GM12873 (cell line): ENCODE measurements at regions not wholly inside any gene's neighbourhood (a gene's known extent, or its start where the extent isn't known, plus 50 kb on each side); places are given as distances from the start of the nearest gene placed in this dataset.

Source experiments
- CTCF ChIP-seq: IDR thresholded peaks from 2 replicates; pipeline ENCODE4 v1.5.1; 2012; ENCODE audit warnings: low read depth, mild to moderate bottlenecking, moderate library complexity, low read length, control low read depth; ENCODE audit not compliant: insufficient read depth; ENCODE audit errors: missing control alignments

- TF ChIP-seq CTCF, result no peak
Measured at GRCh38 chr12:126193190-126193589, 1128.0 kb downstream of the AACS start.

- no peak for TF ChIP-seq CTCF
Measured at GRCh38 chr12:126196263-126196662, 1131.0 kb downstream of the AACS start.

GRCh38 chr12:126198516-126198915 lies 1133.3 kb downstream of the AACS start:
- TF ChIP-seq CTCF, result no peak

- no peak for TF ChIP-seq CTCF
Measured at GRCh38 chr12:126198966-126199692, 1133.9 kb downstream of the AACS start.

- no peak for TF ChIP-seq CTCF
Measured at GRCh38 chr12:126201981-126202537, 1136.8 kb downstream of the AACS start.

- TF ChIP-seq CTCF, result no peak
Measured at GRCh38 chr12:126204326-126204725, 1139.1 kb downstream of the AACS start.

- no peak for TF ChIP-seq CTCF
Measured at GRCh38 chr12:126210026-126210425, 1144.8 kb downstream of the AACS start.
